ENCODE measurements at regions not wholly inside any gene's neighbourhood (a gene's known extent, or its start where the extent isn't known, plus 50 kb on each side); places are given as distances from the start of the nearest gene placed in this dataset.

DNA sequence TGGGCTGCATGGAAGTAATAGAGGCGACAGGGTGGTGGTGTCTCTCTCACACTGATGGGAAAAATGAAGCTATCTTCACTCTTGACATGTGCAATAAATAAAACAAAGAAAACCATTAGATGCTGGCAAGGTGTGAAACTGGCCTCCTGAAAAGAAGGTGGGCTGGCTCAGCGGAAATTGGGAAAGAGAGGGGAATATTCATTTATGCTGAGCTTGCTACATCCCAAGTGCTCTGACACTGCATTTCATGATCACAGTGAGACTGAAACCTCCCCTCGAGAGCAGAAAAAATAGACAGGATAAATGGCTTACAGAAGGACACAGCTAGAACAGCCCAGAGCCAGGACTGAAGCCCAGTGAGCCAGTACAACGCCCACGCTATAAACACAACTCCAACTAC is 112.1 kb upstream of the SMLR1 start:
- Histone ChIP-seq H3K9me3 (ENCODE audit: low read length) (no peaks in the 10 kb centered on the region), H4K20me1 (ENCODE audit: low read length) (no peaks in the 10 kb centered on the region), H3K9ac (ENCODE audit: low read length) (no peak overlapping the region), H3K4me3 (ENCODE audit: low read length) (no peak overlapping the region), H3K4me1 (ENCODE audit: insufficient read depth, low read length) (no peaks in the 10 kb centered on the region), H2AFZ (ENCODE audit: low read length) (no peak overlapping the region), H3K4me2 (ENCODE audit: low read length) (no peak overlapping the region), H3K27ac (ENCODE audit: low read length) (no peak overlapping the region), H3K36me3 (ENCODE audit: low read depth, low read length) (no peaks in the 10 kb centered on the region), H3K79me2 (ENCODE audit: low read length) (no peaks in the 10 kb centered on the region), H3F3A (ENCODE audit: low read length, unreplicated experiment) (no peaks in the 10 kb centered on the region), H3K27me3 (ENCODE audit: low read length) (no peaks in the 10 kb centered on the region), H3K9me2 (replicated peaks; ENCODE audit: low read length) (no peaks in the 10 kb centered on the region)
- ChIA-PET POLR2A (ENCODE audit: unreplicated experiment) (no interaction called here), CTCF (no interaction called here)
- DNase-seq (no peak), ATAC-seq (no peak)
- intact Hi-C loops (cut with micrococcal nuclease) = no loop called here
- BruUV-seq (replicated peaks) = no TSS peak
- TF ChIP-seq, protein P1, sequence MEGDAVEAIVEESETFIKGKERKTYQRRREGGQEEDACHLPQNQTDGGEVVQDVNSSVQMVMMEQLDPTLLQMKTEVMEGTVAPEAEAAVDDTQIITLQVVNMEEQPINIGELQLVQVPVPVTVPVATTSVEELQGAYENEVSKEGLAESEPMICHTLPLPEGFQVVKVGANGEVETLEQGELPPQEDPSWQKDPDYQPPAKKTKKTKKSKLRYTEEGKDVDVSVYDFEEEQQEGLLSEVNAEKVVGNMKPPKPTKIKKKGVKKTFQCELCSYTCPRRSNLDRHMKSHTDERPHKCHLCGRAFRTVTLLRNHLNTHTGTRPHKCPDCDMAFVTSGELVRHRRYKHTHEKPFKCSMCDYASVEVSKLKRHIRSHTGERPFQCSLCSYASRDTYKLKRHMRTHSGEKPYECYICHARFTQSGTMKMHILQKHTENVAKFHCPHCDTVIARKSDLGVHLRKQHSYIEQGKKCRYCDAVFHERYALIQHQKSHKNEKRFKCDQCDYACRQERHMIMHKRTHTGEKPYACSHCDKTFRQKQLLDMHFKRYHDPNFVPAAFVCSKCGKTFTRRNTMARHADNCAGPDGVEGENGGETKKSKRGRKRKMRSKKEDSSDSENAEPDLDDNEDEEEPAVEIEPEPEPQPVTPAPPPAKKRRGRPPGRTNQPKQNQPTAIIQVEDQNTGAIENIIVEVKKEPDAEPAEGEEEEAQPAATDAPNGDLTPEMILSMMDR (conservative IDR thresholded peaks at IDR 0.05; ENCODE audit: low read depth, low read length) = no peak
- no peak for TF ChIP-seq EZH2 (IDR thresholded peaks at IDR 0.05; ENCODE audit: low read length, unreplicated experiment)
- TF ChIP-seq EZH2phosphoT487 (IDR thresholded peaks at IDR 0.05; ENCODE audit: borderline replicate concordance, low read length) = no peak

DNA sequence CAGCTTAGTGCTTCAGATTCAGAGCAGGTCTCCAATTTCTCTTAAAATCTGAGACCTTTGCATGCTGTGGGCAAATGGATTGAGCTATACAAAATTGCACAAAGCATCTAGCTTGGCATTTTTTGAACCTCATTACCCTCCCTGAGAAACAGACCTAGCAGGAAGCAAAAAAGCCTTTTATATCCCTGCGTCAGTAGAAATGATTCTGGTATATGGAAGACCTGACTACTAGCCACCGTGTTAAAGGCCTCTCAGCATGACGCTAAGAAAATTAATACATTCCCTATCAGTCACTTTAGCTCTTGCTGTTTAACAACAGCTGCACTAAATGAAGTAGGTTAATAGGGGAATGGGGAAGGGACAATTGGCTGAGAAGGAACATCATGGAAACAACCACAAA is 110.7 kb upstream of the SMLR1 start:
- Histone ChIP-seq H3K9me3 (ENCODE audit: low read length) (no peaks in the 10 kb centered on the region), H3K79me2 (ENCODE audit: low read length) (no peaks in the 10 kb centered on the region), H3K27ac (ENCODE audit: low read length) (no peak overlapping the region), H4K20me1 (ENCODE audit: low read length) (no peaks in the 10 kb centered on the region), H3K4me2 (ENCODE audit: low read length) (no peak overlapping the region), H3K4me1 (ENCODE audit: insufficient read depth, low read length) (no peaks in the 10 kb centered on the region), H3F3A (ENCODE audit: low read length, unreplicated experiment) (no peaks in the 10 kb centered on the region), H2AFZ (ENCODE audit: low read length) (no peak overlapping the region), H3K36me3 (ENCODE audit: low read depth, low read length) (no peaks in the 10 kb centered on the region), H3K9me2 (replicated peaks; ENCODE audit: low read length) (no peaks in the 10 kb centered on the region), H3K9ac (ENCODE audit: low read length) (no peak overlapping the region), H3K27me3 (ENCODE audit: low read length) (no peaks in the 10 kb centered on the region), H3K4me3 (ENCODE audit: low read length) (no peak overlapping the region)
- TF ChIP-seq EZH2 (IDR thresholded peaks at IDR 0.05; ENCODE audit: low read length, unreplicated experiment) (no peak), EZH2phosphoT487 (IDR thresholded peaks at IDR 0.05; ENCODE audit: borderline replicate concordance, low read length) (no peak)
- TF ChIP-seq, protein P1 (conservative IDR thresholded peaks at IDR 0.05; ENCODE audit: low read depth, low read length) = no peak
- ChIA-PET CTCF (no interaction called here), POLR2A (ENCODE audit: unreplicated experiment) (no interaction called here)
- no peak for DNase-seq
- BruUV-seq (replicated peaks) = no TSS peak
- intact Hi-C loops (cut with micrococcal nuclease) = no loop called here
- ATAC-seq = no peak

DNA sequence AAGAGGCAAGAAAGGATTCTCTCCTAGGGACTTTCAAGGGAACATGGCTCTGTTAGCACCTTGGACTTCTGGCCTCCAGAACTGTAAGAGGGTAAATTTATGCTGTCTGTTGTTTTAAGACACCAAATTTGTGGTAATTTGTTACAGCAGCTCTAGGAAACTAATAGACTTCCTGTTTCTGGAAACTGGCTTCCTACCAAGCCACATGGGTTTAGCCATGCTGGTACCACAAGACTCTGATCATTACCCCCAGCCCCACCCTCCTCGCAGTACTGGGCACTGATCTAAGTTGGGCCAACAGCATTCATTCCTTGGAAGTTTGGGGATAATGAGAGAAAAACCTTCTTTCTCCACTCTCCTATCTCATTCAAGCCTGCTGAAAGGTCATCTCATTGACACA is 109.5 kb upstream of the SMLR1 start:
- no peaks in the 10 kb centered on the region for H4K20me1 ChIP-seq (ENCODE audit: low read length)
- no peak for DNase-seq
- CTCF ChIA-PET = no interaction called here
- H3K4me2 ChIP-seq (ENCODE audit: low read length) = no peak overlapping the region
- no peak overlapping the region for H3K4me3 ChIP-seq (ENCODE audit: low read length)
- H3K27ac ChIP-seq (ENCODE audit: low read length) = no peak overlapping the region
- no peaks in the 10 kb centered on the region for H3K27me3 ChIP-seq (ENCODE audit: low read length)
- POLR2A ChIA-PET (ENCODE audit: unreplicated experiment) = no interaction called here
- no peaks in the 10 kb centered on the region for H3K9me2 ChIP-seq (replicated peaks; ENCODE audit: low read length)
- no peak overlapping the region for H2AFZ ChIP-seq (ENCODE audit: low read length)
- no peaks in the 10 kb centered on the region for H3F3A ChIP-seq (ENCODE audit: low read length, unreplicated experiment)
- intact Hi-C loops (cut with micrococcal nuclease) = no loop called here
- TF ChIP-seq, protein P1 (conservative IDR thresholded peaks at IDR 0.05; ENCODE audit: low read depth, low read length) = no peak
- TF ChIP-seq EZH2 (IDR thresholded peaks at IDR 0.05; ENCODE audit: low read length, unreplicated experiment) = no peak
- TF ChIP-seq EZH2phosphoT487 (IDR thresholded peaks at IDR 0.05; ENCODE audit: borderline replicate concordance, low read length) = no peak
- BruUV-seq (replicated peaks) = no TSS peak
- no peaks in the 10 kb centered on the region for H3K36me3 ChIP-seq (ENCODE audit: low read depth, low read length)
- no peak for ATAC-seq
- no peaks in the 10 kb centered on the region for H3K9me3 ChIP-seq (ENCODE audit: low read length)
- H3K79me2 ChIP-seq (ENCODE audit: low read length) = no peaks in the 10 kb centered on the region
- H3K4me1 ChIP-seq (ENCODE audit: insufficient read depth, low read length) = no peaks in the 10 kb centered on the region
- H3K9ac ChIP-seq (ENCODE audit: low read length) = no peak overlapping the region

Measured in PC-3 (cell line).